HG02571 (cell line): ENCODE measurements at regions not wholly inside any gene's neighbourhood (a gene's known extent, or its start where the extent isn't known, plus 50 kb on each side); places are given as distances from the start of the nearest gene placed in this dataset.
"Not testable (repeated sequence)": the region's sequence is repeated elsewhere in the genome, so short reads cannot be mapped to it uniquely, and the experiment has no call there.

ENCODE experiments used
- ATAC-seq: cut with Tn5 transposase; IDR thresholded peaks from one replicate; pipeline ENCODE4 v1.9.1; 2021; ENCODE audit warnings: mild to moderate bottlenecking, moderate library complexity; ENCODE audit not compliant: unreplicated experiment

DNA sequence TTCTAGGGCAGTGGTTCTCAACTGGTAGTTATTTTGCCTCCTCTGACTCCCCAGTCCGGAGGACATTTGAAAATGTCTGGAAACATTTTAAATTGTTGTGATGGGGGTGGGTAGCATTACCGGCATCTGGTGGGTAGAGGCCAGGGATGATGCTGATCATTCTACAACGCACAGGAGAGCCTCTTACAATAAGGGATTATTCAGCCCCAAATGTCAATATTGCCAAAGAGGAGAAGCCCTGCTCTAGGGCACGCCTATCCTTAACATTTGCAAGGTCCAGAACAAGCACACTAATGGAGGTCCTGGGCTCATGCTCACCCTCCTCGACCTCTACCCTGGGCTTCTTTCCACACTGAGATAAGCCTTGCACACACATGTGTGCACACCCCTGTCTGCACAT, 106.4 kb downstream of the MINAR1 start:
- ATAC-seq, result no peak

DNA sequence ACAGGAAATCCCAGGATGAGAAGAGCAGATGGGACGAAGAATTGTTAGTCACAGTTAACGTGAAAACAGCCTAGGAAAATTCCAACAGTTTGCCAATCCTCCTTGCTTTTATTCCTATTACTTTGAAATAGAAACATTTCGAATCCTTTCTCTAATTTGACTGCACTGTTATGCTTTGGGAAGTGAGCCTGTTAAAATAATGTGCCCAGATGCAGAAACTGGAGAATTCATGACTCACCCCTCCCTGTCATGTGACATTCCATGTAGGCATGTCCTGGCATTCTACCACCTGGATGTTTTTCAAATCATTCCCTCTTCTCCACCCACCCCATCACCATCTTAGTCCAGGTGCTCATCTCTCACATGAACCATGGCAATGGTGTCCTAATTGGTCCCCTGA, 107.3 kb downstream of the MINAR1 start:
- ATAC-seq, result no peak

DNA sequence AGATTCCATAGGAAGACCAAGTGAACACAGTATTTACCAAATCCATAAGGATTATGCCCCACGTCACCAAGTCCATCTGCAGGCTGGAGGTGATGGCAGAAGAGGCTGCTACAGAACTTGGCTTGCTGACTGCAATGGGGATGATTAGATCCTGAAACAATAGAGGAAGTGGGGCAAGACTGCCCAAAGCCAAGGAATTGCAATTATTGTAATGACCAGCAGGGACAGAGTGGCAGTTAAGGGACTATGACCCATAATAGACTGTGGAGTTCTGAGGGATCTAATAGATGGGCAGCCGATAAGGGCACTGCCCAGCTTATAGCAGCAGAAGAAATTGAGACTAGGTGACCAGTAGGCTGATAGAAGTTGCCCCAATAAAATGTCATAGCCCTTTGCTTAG, 108.4 kb downstream of the MINAR1 start:
- ATAC-seq, result no peak

DNA sequence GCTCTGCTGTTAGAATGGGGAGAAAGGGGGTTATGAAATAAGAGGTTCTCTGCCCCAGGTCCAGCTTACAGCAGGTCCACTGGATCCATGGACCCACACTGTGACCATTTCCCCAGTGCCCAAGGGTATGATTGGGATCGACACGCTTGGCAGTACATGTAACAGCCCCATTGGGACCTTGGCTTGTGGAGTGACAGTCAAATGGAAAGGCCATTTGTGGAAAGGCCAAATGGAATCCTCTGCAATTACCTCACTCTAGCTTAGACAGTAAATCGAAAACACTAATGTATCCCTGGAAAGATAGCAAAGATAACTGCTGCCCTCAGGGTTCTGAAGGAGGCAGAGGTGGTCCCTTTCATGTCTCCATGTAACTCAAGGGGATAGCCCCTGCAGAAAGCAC, 109.1 kb downstream of the MINAR1 start:
- ATAC-seq, result no peak

DNA sequence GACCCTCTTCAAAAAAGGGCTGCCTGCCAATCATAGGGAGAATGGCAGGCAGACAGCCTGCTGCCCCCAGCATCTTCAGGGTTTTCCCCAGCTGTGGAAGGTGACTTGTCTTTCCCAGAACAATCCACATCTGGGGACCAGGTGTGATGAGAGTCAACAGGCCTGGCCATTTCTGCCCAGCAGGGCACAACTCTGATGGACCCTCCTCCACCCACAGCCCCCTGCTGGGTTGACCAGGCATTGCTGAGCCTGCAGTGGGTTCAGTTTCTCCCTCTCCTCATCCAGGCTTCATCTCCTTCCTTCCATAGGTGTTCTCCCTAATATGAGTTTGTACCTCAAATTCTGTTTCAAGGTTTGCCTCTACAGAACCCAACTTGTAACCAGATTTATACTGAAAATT, 111.0 kb downstream of the MINAR1 start:
- no peak for ATAC-seq

DNA sequence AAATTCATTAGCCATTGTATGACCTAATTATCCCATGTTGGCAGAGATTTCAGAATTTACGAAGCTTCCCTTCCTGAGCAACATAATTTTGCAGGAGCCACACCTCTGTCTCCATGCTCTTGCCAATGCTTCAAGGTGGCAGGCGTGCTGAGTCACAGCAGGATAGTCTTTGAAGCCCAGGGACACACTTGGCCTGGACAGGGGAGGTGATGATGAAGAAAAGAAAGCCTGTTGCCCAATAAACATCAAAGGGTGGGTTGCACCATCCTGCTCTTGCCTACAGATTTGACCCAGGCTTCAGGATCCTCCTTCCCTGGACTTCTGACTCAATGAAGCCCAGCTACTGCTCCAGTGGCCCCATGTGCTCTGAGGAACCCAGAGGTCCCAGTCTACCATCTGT, 117.1 kb downstream of the MINAR1 start:
- ATAC-seq, result no peak

DNA sequence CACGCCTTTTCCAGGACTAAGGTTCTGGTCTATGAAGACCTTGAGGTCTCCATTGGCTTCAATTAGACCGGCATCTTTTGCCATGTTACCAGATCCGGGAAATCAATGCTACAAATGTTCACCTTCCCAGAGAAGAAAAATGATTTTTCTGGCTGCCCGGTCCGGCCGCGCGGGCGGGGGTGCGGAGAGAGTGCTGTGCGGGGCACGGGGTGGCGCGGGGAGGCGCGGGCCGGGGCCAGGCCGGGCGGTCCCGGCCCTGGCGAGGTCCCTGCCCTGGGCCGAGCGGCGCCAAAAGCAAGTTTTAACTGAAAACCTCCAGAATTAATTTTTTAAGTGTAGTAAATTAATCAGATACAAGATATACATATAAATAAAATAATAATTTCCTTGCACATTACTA, 128.2 kb downstream of the MINAR1 start:
- ATAC-seq, result no peak

DNA sequence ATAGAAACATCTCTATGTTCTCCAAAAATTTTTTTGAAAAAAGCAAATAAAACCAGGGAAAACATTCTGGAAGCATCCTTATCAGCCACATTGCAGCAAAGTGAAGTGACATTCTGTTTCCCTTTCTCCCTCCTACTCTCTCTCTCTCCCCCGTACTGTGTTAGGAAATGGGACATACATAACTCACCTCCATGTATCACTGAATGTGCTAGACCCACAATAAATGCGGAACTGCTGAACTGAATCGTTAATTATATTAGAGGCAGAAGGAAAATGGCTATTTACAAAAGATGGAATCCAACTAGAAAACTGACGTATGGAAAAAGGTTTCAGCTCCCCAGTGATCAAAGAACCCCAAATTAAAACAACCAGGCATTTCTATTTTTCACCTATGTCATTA, 129.8 kb downstream of the MINAR1 start:
- no peak for ATAC-seq

DNA sequence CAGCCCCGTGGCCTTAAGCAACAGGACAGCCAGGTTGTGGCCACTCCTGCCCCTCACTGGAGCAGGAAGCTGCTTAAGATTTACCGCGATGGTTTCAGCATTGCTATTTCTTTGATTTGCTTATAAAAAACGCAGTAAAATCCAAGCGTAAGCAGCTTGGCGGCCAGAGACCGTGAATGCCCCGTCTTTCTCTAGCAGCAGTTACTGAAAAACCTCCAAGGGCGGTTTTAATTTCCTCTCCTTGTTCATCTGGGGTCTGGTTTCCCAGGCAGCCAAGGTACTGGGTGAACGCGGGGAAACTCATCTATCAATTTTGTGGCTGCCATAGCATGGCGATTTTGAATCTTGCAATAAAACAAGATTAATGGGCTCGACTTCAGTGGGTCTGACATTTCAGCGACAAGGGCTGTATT, 130.3 kb downstream of the MINAR1 start:
- ATAC-seq, result no peak

DNA sequence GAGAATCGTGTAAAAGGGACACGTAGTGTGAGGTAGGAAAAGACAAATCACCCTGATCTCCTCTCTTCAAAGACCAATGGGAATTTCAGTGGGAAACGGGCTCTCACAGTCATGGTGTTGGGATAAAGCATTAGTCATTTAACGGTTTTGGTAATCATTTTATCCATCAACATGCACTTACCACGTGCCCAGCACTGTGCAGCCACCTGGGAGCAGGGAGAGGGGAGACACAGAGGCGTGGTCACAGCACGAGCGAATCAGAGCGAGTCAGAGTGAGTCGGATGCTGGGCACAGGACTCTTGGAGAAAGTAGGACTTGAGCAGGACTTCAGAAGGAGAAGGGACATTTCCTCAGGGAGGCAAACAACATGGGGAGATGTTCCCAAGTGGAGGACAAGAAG, 130.8 kb downstream of the MINAR1 start:
- ATAC-seq, result no peak

DNA sequence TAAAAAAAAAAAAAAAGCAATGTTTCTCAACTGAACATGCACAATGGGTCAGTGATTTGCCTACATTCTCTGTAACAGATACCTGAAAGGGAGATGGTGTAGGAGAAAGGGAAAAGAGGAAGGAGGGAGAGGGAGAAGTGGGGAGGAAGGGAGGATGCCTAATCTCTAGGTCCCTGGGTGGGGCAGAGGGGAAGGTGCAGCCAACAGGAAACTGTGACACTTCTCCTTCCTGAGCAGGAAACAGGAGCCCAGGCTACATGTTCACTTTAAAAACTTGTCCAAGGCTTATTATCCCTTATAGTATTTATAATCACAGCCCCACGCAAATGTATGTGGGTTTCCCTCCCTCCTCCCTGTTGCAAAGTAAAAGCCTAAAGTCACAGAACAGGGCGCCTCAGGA, 137.9 kb downstream of the MINAR1 start:
- ATAC-seq, result no peak

DNA sequence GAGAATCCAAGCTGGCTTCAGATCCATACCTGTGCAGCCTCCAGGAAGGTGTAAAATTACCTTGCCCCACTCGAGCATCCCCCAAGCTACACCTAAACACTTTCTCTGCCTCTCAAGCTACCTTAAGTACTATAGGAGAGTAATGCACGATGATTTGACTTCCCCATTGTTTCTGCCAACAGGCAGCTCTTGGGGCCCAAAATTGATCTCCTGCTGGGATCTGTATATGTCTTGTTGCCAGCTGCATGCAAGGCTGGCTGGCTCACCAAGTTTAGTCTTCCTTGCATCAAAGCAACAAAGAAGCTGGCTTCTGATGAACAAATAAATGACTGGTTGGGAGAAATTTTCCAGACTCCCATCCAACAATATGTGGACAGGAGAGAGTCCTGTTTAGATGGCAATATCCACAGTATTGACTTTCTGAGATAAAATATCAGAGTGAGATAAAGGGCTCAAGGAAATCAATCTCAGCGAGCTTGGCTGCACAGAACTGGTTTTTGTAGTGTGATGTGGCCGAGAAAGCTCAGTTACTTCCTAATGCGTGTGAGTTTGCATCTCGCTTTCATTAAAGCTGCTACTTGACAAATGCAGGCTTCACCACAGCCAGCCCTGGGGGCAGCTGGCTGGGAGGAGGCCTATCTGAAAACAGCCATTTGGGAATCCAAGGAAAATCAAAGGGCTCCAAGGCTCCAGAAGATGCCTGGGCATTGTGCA, 140.7 kb downstream of the MINAR1 start:
- ATAC-seq, result no peak

DNA sequence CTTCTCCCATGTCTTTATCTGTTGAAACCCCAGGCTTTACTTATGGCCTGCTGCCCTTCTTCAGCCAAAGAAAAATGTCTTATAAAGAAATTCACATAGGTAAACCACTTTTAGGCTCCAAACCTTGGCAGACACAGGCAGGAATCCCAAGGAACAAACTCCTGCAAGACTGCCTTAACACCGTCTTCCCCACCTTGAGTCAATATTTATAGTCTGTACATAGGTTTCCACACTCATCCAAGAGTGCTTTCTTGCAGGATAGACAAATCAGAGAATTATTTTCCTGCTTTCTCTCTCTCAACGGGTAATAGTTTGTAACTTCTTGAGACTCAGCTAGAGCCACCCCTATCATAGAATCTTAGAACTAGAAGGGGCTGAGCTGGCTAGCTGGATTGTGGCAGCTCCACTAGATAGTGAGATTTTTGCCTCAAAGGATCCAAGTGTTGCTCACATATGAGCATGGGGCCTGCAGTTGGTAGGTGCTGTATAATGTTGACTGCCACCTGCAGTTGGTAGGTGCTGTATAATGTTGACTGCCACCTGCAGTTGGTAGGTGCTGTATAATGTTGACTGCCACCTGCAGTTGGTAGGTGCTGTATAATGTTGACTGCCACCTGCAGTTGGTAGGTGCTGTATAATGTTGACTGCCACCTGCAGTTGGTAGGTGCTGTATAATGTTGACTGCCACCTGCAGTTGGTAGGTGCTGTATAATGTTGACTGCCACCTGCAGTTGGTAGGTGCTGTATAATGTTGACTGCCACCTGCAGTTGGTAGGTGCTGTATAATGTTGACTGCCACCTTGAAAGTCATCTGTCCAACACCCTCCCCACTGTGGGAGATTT, 142.5 kb downstream of the MINAR1 start:
- ATAC-seq, result not testable (repeated sequence)

DNA sequence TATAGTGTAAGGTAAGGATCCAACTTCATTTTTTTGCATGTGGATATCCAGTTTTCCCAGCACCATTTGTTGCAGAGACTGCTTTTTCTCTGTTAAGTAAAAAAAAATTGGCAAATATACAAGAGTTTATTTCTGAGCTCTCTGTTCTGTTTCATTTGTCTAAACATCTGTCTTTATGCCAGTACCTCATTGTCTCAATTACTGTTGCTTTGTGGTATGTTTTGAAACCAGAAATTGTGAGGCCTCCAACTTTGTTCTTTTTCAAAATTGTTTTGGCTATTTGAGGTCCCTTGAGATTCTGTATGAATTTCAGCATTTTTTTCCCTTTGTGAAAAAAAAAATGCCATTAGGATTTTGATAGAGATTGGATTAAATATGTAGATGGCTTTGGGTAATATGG, 150.5 kb downstream of the MINAR1 start:
- ATAC-seq, result no peak

DNA sequence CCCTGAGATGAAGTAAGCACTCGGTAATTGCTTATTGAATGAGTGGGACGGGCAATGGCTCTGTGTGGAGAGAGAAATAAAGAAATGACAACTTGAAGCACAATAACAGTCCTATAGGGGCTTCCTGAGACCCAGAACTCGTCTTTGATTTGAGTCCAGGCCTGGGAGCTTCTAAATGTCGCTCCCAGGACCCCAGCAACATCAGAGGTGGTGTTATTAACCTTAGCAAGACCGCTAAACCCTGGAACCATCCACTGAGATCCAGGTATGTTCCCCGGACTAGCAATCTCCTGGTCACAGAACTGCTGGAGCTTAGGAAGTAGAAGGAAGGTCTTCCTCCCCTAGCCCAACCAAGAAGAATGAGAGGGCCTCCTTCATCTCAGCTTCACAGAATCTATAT, 160.0 kb downstream of the MINAR1 start:
- no peak for ATAC-seq

DNA sequence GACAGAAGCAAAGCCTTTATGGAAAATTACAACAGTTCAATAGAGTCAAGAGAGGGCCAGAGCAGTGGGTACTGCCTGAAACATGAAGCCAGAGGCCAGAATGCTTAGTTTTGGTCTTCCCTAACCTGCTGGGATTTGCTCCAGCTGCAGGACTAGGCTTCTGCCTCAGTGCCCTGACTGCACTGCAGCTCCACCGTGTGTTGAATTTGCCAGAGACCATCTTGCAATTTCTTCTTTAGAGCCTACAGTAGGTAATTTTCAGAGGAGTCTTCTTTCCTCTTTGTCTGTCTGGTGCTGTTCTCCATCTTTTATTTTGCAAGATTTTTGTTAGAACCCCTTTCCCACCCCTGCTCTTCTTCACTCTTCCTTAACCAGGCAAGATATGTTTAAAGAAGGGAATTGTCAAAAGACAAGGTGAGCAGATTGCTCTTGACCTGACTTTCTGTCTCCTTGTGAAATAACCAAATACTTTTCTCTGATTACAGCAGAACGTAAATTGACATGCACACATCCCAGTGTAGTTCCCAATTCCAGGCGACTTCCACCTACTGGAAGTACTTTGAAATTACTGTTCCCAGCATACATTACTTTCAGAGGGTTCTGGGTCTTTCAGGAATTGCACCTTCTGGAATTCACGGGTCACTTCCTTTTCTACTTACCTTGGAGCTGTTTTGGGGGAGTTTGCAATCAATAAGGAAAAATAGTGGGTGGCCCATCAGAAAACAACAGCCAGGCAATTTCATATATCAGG, 161.2 kb downstream of the MINAR1 start:
- no peak for ATAC-seq

DNA sequence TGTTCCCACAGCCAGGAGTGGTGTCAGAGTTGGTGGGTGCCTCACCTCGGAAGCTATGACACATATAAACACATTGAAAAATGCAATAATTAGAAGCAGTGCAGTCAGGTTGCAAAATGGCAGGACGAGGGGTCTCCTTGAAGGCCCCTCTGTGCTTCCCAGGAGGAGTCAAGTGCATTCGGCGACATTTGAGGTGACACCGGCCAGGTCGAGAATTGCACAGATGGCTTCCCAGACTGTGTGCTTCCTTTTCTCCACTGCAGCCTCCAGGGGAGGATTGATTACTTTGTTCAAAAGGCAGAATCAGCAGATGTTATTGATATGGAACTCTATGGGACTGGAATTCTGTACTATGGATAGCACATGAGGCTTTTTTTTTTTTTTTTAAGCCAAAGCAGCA, 163.2 kb downstream of the MINAR1 start:
- no peak for ATAC-seq

DNA sequence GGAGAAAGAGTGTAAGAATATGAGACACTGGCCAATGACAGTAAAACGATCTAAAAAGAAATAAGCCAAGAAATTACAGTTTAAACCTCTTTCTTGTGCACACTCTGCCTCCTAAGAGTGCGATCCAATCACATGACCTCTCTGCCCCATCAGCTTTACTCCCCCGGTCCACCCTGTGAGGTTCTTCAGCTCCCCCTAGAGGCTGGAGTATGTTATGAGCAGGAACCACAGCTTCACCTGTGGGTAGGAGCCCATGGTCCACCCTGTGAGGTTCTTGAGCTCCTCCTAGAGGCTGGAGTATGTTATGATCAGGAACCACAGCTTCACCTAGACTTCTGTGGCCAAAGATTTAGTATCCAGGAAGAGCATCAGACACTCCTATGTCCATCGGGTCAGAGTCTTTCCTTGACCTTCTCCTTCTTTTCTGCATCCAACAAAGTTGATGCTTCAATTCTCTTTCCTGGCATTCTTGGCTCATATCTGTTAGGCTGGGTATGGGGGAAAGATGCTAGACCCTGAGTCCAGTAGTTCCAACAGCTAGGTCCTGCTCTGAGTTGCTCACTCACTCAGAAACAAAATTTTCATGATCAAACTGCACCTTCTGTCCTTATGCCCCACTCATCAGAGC, 164.0 kb downstream of the MINAR1 start:
- peak; percentile 82 for ATAC-seq

DNA sequence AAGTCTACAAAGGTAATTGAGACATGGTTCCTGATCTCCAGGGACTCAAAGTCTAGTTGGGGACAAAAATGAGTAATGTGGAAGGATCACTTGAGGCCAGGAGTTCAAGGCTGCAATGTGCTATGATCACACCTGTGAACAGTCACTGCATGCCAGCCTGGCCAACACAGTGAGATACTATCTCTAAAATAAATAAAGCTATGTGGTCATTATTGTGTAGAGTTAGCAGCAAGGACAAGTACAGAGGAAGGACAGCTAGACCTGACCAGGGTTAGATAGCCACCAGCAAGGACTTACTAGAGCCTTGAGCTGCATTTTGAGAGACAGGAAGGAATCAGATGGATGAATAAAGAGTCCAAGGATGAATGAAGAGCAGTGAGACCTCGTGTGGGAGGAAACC, 166.5 kb downstream of the MINAR1 start:
- ATAC-seq, result no peak

DNA sequence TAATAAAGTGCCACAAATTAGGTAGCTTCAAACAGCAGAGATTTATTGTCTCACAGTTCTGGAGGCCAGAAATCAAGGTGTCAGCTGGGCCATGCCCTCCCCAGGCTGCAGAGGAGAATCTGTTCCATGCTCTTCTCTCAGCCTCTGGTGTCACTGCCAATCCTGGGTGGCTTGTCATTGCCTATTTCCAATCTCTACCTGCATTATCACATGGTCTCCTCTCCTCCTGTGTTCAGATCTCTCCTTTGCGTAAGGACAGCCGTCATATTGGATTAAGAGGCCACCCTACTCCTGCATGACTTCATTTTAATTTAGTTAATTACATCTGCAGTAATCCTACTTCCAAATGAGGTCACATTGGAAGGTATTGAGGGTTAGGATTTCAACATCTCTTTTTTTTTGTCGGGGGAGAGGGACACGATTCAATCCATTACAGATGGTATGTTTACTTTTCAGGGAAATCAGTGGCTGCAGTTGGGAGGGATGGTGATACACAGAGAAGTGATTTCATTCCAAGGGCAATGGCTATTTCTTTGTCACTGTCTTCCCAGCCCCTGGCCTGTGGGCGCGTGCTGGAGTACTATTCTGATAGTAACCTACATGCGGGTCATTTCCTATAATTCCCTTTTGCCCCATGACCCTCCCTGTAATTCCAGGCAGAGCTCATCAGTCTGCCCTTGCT, 169.4 kb downstream of the MINAR1 start:
- no peak for ATAC-seq

DNA sequence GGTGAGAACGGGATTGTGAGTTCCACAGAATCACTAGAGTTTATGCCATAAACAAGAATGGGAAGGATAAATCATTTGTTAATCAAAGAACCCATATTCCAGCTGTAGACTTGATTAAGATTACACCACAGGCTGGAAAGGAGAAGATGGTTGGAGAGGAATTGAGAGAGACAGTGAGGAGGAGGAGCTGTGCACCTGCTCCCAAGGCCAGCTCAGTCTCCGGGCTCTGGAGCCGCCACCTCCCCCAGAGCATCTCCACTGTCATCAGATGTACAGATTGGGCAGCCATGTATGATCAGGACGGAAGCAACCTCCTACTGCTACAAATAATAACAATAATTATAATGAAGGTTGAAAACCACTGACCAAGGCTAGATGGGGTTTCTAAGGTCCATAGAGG, 170.0 kb downstream of the MINAR1 start:
- no peak for ATAC-seq
